ENCODE measurements at regions not wholly inside any gene's neighbourhood (a gene's known extent, or its start where the extent isn't known, plus 50 kb on each side); places are given as distances from the start of the nearest gene placed in this dataset.

DNA sequence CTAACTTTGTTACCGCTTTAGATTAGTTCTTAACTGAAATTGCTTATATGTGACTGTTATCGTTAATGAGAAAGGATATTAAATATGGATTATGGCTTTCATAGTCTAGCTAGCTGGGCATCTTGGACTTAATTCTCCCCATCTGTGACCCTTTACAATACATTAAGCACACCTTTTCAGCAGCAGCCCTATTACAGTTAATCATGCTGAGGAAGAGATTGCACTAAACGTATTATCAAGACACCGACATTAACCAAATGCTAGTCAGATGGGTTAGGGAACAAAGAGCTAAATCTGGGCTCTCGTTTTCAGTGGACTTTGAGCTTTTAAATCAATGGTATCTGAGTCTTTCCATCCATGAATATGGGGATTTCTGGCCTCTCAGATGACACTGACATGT lies 447.5 kb upstream of the DCN start:
- ATAC-seq: no peak
- WGBS, 2 donors (ENCODE audit: low coverage in 1 of 2): 84 to 88% methylated on average over 5 of the region's 5 CpGs
- H3K9me3 ChIP-seq: no peaks in the 10 kb centered on the region
- H3K27ac ChIP-seq: no peak overlapping the region
- H3K27me3 ChIP-seq: no peaks in the 10 kb centered on the region
- TF ChIP-seq, protein P1, sequence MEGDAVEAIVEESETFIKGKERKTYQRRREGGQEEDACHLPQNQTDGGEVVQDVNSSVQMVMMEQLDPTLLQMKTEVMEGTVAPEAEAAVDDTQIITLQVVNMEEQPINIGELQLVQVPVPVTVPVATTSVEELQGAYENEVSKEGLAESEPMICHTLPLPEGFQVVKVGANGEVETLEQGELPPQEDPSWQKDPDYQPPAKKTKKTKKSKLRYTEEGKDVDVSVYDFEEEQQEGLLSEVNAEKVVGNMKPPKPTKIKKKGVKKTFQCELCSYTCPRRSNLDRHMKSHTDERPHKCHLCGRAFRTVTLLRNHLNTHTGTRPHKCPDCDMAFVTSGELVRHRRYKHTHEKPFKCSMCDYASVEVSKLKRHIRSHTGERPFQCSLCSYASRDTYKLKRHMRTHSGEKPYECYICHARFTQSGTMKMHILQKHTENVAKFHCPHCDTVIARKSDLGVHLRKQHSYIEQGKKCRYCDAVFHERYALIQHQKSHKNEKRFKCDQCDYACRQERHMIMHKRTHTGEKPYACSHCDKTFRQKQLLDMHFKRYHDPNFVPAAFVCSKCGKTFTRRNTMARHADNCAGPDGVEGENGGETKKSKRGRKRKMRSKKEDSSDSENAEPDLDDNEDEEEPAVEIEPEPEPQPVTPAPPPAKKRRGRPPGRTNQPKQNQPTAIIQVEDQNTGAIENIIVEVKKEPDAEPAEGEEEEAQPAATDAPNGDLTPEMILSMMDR (IDR thresholded peaks at IDR 0.05): no peak
- TF ChIP-seq EP300 (IDR thresholded peaks at IDR 0.05) (no peak), POLR2A (IDR thresholded peaks at IDR 0.05) (no peak), POLR2AphosphoS5 (IDR thresholded peaks at IDR 0.05) (no peak)
- H3K4me3 ChIP-seq: no peak overlapping the region
- no peaks in the 10 kb centered on the region for H3K36me3 ChIP-seq
- no peaks in the 10 kb centered on the region for H3K4me1 ChIP-seq

DNA sequence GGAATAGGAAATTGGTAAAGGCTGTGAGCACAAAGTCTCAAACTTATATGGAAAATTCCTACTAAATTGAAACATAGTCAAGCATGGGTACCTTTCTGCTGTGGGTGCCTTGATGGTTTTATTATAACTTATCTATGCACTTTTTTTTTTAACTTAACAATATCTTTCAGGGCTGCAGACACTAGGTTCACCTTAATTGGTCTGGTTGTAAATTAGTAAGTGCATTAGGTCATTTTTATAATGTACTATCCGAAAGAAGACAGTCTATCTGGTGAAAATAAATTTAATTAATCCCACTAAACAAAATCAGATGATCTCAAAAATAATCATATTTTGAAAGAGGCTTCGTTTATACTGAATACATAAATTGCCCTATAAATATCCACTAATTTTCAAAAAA lies 446.8 kb upstream of the DCN start:
- TF ChIP-seq POLR2A (IDR thresholded peaks at IDR 0.05): no peak
- TF ChIP-seq EP300 (IDR thresholded peaks at IDR 0.05): no peak
- TF ChIP-seq, protein P1 (IDR thresholded peaks at IDR 0.05): no peak
- TF ChIP-seq POLR2AphosphoS5 (IDR thresholded peaks at IDR 0.05): no peak

GRCh38 chr12:91628656-91629055 lies 446.0 kb upstream of the DCN start:
- no peaks in the 10 kb centered on the region for H3K27me3 ChIP-seq
- ATAC-seq: no peak

More for the DNA sequence above, 446.8 kb upstream of the DCN start:
- Histone ChIP-seq H3K27me3 (no peaks in the 10 kb centered on the region), H3K36me3 (no peaks in the 10 kb centered on the region), H3K4me1 (no peaks in the 10 kb centered on the region), H3K4me3 (no peak overlapping the region), H3K27ac (no peak overlapping the region), H3K9me3 (no peaks in the 10 kb centered on the region)
- ATAC-seq: no peak
- 83 to 92% methylated on average over 2 of the region's 2 CpGs for WGBS, 2 donors (ENCODE audit: low coverage in 1 of 2)

GRCh38 chr12:91627225-91627624 lies 444.6 kb upstream of the DCN start:
- no peaks in the 10 kb centered on the region for H3K9me3 ChIP-seq
- no peak for TF ChIP-seq POLR2A (IDR thresholded peaks at IDR 0.05)
- no peak for TF ChIP-seq POLR2AphosphoS5 (IDR thresholded peaks at IDR 0.05)
- no peak overlapping the region for H3K4me3 ChIP-seq
- H3K36me3 ChIP-seq: no peaks in the 10 kb centered on the region
- no peak for ATAC-seq
- H3K4me1 ChIP-seq: no peaks in the 10 kb centered on the region
- 86 to 93% methylated on average over 2 of the region's 2 CpGs for WGBS, 2 donors (ENCODE audit: low coverage in 1 of 2)
- no peaks in the 10 kb centered on the region for H3K27me3 ChIP-seq
- H3K27ac ChIP-seq: no peak overlapping the region

More at GRCh38 chr12:91628656-91629055, 446.0 kb upstream of the DCN start:
- H3K9me3 ChIP-seq: no peaks in the 10 kb centered on the region
- WGBS, 2 donors (ENCODE audit: low coverage in 1 of 2): 36 to 53% methylated on average over 2 of the region's 2 CpGs
- no peaks in the 10 kb centered on the region for H3K36me3 ChIP-seq
- H3K4me1 ChIP-seq: no peaks in the 10 kb centered on the region
- H3K27ac ChIP-seq: no peak overlapping the region
- no peak overlapping the region for H3K4me3 ChIP-seq
- TF ChIP-seq POLR2A (IDR thresholded peaks at IDR 0.05) (no peak), EP300 (IDR thresholded peaks at IDR 0.05) (no peak), POLR2AphosphoS5 (IDR thresholded peaks at IDR 0.05) (no peak)
- TF ChIP-seq, protein P1 (IDR thresholded peaks at IDR 0.05): no peak

DNA sequence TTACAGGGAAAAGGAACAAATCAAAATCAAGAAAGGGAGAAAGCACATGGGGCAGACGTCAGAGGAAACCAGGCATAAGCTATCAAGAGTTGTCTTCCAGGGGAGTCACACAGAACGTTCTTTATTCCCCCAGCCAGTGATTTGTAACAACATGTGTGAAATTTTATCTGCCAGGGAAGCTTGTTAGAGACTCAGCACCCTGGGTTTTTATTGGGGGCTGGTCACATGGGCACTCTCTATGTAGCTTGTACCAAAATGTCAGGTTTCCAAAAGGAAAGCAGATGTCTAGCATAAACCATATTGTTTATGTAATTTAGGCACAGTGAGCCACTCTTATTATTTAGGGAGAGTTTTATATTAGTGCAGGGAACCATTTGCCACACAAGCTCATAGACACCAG lies 440.4 kb upstream of the DCN start:
- 10 to 43% methylated on average over 1 to 2 of the region's 2 CpGs for WGBS, 2 donors (ENCODE audit: low coverage in 1 of 2)
- Histone ChIP-seq H3K9me3 (no peaks in the 10 kb centered on the region), H3K4me1 (no peaks in the 10 kb centered on the region), H3K27ac (no peak overlapping the region), H3K36me3 (no peaks in the 10 kb centered on the region), H3K4me3 (no peak overlapping the region), H3K27me3 (no peaks in the 10 kb centered on the region)
- no peak for ATAC-seq
- TF ChIP-seq POLR2AphosphoS5 (IDR thresholded peaks at IDR 0.05) (no peak), POLR2A (IDR thresholded peaks at IDR 0.05) (no peak)

- Histone ChIP-seq H3K27ac (no peak overlapping the region), H3K36me3 (no peaks in the 10 kb centered on the region), H3K27me3 (no peaks in the 10 kb centered on the region), H3K9me3 (no peaks in the 10 kb centered on the region), H3K4me3 (no peak overlapping the region), H3K4me1 (no peaks in the 10 kb centered on the region)
- no peak for TF ChIP-seq POLR2AphosphoS5 (IDR thresholded peaks at IDR 0.05)
- TF ChIP-seq EP300 (IDR thresholded peaks at IDR 0.05): no peak
- TF ChIP-seq POLR2A (IDR thresholded peaks at IDR 0.05): no peak
- TF ChIP-seq, protein P1 (IDR thresholded peaks at IDR 0.05): no peak
- WGBS, 2 donors (ENCODE audit: low coverage in 1 of 2): 60 to 81% methylated on average over 2 of the region's 2 CpGs
- ATAC-seq: no peak
Observed at GRCh38 chr12:91622037-91622436, 439.4 kb upstream of the DCN start.
